GM12892 (cell line): ENCODE measurements at regions not wholly inside any gene's neighbourhood (a gene's known extent, or its start where the extent isn't known, plus 50 kb on each side); places are given as distances from the start of the nearest gene placed in this dataset.

Experiments used
- DNase-seq: peaks from one replicate; pipeline ENCODE4 v3.0.0; 2011; ENCODE audit not compliant: insufficient read length
- FAIRE-seq: peaks from 2 replicates; lab custom pipeline; 2011; peaks lifted over from hg19 to GRCh38; lab: Jason Lieb, UNC
- POLR2A ChIP-seq: IDR thresholded peaks from 2 replicates; pipeline ENCODE4 v1.6.1; 2011; ENCODE audit warnings: low read depth, low read length, control low read depth
- POLR2AphosphoS5 ChIP-seq: IDR thresholded peaks from 2 replicates; pipeline ENCODE4 v1.6.1; 2011; ENCODE audit warnings: low read depth, low read length, control low read depth
- TAF1 ChIP-seq: IDR thresholded peaks from 2 replicates; pipeline ENCODE4 v1.6.1; 2011; ENCODE audit warnings: low read depth, mild to moderate bottlenecking, control low read depth, low read length, borderline replicate concordance

DNA sequence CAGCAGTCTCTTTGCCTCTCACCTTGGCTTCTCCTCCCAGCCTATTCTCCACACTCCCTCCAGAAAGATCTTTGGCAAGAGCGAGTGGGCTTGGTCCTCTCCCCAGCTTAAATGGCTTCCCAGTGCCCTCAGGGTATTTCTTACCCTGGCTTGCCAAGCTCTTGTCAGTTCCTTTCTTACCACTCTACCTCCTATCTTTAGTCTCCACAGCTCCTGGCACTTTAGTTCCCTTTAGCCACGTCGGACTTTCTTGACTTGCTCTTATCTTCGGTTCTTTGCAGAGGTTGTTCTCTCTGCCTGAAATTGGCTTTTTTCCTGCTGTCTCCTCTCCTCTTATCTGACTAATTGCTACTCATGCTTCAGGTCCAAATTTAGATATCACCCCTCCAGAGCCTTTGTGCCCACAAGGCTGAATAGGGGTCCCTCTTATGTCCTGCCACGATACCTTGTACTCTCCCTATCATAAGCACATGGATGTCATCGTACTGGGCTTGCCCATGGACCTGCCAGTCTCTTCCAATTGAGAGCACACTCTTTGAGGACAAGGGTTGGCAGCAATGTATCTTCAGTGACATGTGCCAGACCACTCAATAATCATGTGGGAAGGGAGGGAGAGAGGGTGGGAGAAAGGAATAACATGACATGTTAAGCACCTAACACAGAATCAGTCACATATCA, 131.7 kb upstream of the CTAGE1 start:
- FAIRE-seq (no peak), DNase-seq (no peak)
- TF ChIP-seq TAF1 (no peak), POLR2AphosphoS5 (no peak), POLR2A (no peak)

DNA sequence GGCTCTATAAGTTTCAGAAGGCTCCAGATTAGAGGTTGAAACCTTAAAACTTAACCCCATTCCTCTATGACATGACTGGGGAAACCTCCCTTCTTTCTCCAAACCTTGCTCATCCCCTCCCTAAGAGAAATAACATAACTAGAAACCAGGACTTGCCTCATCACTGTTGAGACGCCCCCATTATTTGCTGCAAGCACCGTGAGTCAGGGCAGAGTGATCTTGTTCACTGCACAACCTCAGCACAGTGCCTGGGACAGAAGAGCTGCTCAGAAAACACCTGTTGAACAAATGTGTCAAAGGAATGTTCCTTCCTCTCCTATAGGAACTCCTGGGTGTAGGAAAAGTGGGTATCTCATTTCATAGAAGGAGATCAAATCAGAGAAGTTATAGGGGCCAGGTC, 132.7 kb upstream of the CTAGE1 start:
- DNase-seq (no peak), FAIRE-seq (no peak)
- TF ChIP-seq POLR2A = no peak
- TF ChIP-seq TAF1 = no peak
- TF ChIP-seq POLR2AphosphoS5 = no peak

DNA sequence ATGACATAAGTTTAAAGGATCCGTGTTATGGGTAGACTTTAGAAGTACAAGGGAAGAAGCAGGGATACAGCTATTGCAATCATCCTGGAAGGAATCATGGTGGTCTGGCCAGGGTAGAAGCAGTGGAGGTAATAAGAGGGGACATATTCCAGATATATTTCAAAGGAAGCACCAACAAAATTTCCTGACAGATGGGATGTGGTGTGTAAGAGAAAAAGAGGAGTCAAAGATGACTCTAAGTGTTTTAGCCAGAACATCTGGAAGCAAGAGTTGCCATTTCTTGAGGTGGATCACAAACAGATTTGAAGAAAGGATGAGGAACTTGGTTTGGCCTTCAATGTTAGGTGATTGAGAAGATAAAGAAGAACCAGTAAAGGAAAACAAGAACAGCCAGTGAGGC, 133.1 kb upstream of the CTAGE1 start:
- FAIRE-seq (no peak), DNase-seq (no peak)
- TF ChIP-seq POLR2A (no peak), TAF1 (no peak), POLR2AphosphoS5 (no peak)

DNA sequence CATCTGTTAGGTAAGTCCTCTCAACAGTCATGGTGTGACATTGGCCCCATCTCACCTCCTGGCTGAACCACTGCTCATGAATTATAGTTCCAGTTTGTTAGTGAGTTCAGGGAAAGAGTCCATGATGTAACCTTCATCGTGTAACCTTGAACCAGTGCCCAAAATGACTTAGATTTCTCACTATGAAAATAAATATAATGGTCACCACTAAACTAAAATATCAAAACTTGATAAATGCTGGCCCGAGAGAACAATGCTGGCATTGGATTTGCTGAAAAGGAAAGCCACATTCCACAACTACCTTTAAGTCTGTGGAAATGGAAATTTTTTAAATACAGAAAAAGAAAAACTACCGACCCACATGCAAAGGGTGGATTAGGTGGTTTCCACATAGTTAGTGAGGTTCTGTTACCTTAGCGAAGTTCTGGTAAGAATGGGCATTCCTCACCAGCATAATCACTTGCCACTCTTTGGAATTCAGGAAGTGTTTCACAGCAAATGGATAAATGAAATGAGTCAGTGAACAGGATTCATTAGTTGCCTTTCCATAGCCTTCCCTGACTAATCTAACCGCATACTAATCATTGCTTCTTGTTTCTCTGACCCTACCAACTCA, 133.9 kb upstream of the CTAGE1 start:
- FAIRE-seq (no peak), DNase-seq (no peak)
- TF ChIP-seq TAF1 (no peak), POLR2AphosphoS5 (no peak), POLR2A (no peak)

DNA sequence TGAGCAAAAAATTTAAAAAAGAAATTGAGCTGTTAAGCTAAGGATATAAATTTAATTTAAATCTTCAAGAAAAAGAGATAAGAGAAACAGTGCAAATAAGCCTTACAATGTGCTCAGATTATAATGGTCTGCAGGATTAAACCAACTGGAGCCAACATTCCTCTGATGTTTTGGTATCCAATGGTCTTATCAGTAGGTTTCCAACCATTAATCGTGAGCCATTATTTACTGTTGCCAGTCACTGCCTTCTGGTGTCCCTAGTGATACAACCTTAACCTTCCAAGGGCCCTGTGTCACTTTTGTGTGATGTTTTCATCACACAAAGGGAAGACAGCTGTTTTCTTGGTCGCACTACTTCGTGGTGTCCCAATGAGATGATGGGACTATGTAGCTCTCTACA, 134.5 kb upstream of the CTAGE1 start:
- no peak for DNase-seq
- TF ChIP-seq TAF1 (no peak), POLR2A (no peak)
- no peak for FAIRE-seq

DNA sequence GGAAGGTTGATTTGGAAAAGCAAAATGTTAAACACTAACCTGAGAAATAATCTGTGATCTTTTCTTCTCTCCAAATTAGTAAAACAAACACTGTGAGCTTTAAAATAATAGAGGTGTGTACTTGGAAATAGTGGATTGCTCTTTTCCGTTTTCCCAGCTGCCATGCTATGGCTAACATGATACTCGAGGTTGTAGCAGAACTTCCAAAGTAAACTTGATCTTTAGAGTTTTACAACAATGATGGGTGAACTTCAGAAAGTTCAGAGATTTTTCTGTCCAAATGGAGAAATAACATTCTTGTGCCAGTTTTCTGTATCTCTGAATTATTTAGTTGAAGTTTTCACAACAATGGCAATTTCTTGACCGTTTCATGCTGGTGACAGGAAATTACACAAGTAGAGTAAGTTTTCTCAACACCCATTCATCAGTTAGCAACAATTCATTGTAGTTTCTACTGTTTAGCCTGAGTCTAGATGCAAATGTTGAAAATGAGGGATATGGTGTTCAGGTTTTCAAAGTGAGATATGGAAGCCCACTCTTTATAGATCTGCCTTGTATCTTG, 135.3 kb upstream of the CTAGE1 start:
- FAIRE-seq (no peak), DNase-seq (no peak)
- no peak for TF ChIP-seq POLR2AphosphoS5
- no peak for TF ChIP-seq POLR2A
- no peak for TF ChIP-seq TAF1

DNA sequence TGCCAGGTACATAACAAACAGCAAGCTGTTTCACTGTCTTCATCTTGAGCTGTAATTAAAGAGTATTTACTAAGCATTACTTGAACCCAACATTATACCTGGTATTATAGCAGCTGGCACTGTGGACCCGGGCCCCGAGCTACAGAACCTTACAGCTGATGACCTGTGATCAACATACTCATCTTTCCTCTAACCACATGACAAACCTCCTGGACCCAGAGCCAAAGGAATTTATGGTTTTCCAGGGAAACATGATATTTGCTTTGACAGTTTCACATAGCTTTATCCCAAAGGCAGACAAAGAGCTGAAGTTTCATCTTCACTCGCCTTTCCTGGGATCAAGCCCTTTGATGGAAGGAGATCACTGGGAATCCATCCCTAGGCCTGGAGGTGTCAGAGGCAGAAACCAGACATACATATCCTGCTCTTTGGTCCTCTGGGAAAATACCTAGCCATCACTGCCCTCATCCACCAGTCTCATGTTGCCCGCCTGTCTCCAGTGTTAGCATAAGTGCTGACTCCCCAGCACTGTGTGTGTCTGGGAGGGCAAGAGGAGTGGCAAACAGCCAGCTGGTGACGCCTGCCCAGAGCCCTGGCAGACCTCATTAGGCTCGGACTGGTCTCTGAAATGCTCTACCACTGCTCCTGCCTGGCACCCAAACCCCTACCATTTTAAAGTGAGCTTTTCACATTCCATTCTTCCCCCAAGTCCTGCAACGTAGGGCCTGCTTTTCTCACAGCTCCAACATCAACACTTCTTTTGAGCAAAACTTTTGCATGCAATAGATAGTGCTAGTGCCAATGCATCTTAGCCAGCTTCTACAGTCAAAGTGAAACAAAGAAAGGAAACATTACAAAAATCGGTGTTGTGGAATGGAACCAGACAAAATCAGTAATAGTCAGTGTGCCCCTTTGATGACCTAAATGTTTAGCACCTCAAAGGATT, 138.8 kb upstream of the CTAGE1 start:
- no peak for DNase-seq
- FAIRE-seq = no peak

DNA sequence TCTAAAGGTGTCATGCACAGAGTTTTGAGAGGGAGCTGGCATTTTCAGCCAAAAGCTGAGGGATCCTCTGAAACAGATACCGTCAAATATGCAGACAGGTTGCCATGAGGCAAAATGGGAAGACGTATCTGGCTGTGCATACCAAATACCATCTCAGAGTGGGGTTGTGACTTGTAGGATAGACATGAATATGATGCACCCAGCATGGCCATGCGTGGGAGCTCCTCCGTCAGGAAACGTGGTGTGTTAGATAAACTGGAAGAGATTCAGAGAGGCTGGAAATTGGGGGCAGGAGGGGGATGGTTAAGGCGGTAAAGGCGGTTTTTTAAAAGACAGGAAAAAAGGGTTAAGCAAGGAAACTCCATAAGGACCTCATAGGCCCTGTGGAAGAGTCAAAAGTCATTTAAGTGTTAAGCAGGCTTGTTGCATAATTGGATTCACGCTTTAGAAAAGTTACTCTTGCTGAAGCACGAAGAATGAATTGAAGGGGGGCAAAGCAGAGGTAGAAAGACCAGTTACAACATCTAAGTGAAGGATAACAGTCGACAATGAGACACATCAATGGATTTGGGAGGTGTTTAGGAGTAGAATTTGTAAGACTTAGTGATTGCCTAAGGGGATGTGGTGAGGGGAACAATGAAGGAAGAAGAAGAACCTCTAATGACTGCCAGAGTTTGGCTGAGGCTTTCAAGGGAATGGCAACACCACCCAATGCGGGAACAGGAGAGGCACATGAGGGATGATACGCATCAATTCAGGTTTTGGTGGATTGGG, 139.6 kb upstream of the CTAGE1 start:
- TF ChIP-seq TAF1 (no peak), POLR2A (no peak), POLR2AphosphoS5 (no peak)
- no peak for FAIRE-seq
- DNase-seq = no peak

More for the DNA sequence above, 138.8 kb upstream of the CTAGE1 start:
- no peak for TF ChIP-seq POLR2A
- TF ChIP-seq POLR2AphosphoS5 = no peak
- no peak for TF ChIP-seq TAF1

DNA sequence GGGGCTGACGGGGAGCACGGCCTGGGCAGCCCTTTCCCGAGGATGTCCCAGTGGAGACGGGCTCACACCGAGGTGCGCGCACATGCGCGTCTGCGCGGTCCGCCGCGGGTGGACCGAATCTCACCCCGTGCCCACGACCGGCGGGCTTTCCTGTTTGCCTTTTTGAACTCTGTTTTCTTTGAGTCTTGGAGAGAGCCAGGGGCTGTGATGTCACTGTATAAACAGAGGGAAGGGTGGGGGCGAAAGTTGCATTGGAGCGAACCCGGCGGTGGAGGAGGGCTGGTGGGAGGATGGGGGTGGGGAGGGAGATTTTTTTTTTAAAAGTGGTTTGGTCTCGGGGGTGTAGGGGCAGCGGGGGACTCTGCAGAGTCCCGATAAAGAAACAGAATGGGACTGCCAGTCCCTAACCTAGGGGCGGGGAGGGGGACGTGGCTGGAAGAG, 141.2 kb upstream of the CTAGE1 start:
- DNase-seq (no peak), FAIRE-seq (no peak)
- no peak for TF ChIP-seq POLR2A

DNA sequence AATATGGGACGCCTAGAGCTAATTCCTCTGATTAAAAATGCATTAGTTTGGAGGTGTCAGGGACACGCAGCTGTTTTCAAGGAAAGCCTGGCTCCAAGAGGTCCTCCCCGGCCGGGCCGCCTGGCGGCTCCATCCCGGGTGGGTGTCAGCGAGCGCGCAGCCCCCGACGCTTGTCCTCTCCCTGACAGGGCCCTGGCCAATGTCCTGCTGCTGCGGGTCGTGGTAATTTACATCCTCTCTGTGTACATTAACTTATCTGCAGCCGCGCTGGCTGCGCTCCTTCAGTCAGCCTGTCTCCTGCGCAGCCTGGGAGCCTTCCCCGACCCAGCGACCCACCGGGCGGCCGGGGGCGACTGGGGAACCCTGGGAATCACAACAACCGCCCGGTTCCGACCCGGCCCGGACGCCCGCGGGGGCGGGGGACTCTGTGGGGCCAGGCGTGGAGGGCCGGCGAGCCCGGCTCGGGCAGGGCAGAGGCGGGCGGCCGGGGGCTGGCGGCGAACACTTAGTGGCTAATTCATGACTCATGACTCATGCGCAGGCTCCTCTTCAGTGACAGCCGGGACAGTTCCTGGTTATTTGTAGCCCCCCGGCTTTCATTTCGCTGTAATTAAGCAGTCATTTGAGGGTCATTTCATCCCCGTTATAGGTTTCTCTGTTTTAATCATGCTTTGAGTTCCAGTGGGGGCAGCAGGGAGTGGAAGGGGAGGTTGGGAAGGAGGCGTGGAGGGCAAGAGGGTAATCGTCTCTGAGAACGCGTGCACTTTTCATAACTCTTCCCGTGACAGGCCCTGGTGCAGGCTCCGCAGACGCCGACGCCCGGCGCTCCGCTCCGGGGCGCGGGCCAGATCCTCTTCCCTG, 141.9 kb upstream of the CTAGE1 start:
- DNase-seq = peak; percentile 8
- no peak for TF ChIP-seq POLR2AphosphoS5
- TF ChIP-seq TAF1 = no peak
- TF ChIP-seq POLR2A = no peak
- no peak for FAIRE-seq

DNA sequence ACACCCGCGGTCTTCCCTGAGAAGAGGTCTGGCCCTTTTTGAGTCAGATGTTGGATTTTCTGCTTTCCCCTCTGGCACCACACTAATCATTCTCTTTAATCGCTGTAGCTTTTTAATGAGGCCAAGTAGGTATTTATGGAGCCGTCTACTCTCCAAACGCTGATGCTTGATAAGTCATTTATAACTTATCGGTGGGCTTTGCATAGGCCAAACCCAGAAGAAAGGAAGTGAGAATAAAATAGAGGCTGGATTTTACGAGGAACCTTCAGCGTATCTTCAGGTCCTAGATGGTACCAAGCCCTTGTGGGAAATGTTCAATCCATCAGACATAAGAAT, 142.5 kb upstream of the CTAGE1 start:
- no peak for DNase-seq
- FAIRE-seq = no peak
- TF ChIP-seq POLR2A (no peak), TAF1 (no peak), POLR2AphosphoS5 (no peak)
